NB4 (cell line): ENCODE measurements at regions not wholly inside any gene's neighbourhood (a gene's known extent, or its start where the extent isn't known, plus 50 kb on each side); places are given as distances from the start of the nearest gene placed in this dataset.

Experiments used
- CTCF ChIP-seq: IDR thresholded peaks from one replicate; pipeline ENCODE4 v1.5.1; 2012; ENCODE audit warnings: low read depth, low read length
- POLR2A ChIP-seq: IDR thresholded peaks from 2 replicates; pipeline ENCODE4 v1.6.1; 2011; ENCODE audit warnings: mild to moderate bottlenecking; ENCODE audit not compliant: insufficient read length; ENCODE audit errors: extremely low read depth

- no peak for TF ChIP-seq POLR2A
- TF ChIP-seq CTCF, result no peak
Observed at GRCh38 chr3:69539134-69539533, 153.2 kb upstream of the FRMD4B start.
